GM21723 (cell line): ENCODE measurements at regions not wholly inside any gene's neighbourhood (a gene's known extent, or its start where the extent isn't known, plus 50 kb on each side); places are given as distances from the start of the nearest gene placed in this dataset.
"Not testable (repeated sequence)": the region's sequence is repeated elsewhere in the genome, so short reads cannot be mapped to it uniquely, and the experiment has no call there.

Experiments used
- ATAC-seq: cut with Tn5 transposase; IDR thresholded peaks from one replicate; pipeline ENCODE4 v1.9.1; 2021; ENCODE audit warnings: mild to moderate bottlenecking, moderate library complexity; ENCODE audit not compliant: unreplicated experiment

GRCh38 chr6:91057689-91058088 is 470.8 kb upstream of the MAP3K7 start:
- ATAC-seq = no peak

GRCh38 chr6:91055959-91056358 is 469.1 kb upstream of the MAP3K7 start:
- no peak for ATAC-seq

- not testable (repeated sequence) for ATAC-seq
Observed at GRCh38 chr6:91052473-91053450, 465.9 kb upstream of the MAP3K7 start.

GRCh38 chr6:91045161-91045560 is 458.3 kb upstream of the MAP3K7 start:
- no peak for ATAC-seq

- no peak for ATAC-seq
Observed at GRCh38 chr6:91043751-91044150, 456.9 kb upstream of the MAP3K7 start.

- no peak for ATAC-seq
Observed at GRCh38 chr6:91042656-91043055, 455.8 kb upstream of the MAP3K7 start.

GRCh38 chr6:91033964-91034363 is 447.1 kb upstream of the MAP3K7 start:
- ATAC-seq = no peak

- ATAC-seq = no peak
Observed at GRCh38 chr6:91031581-91031980, 444.7 kb upstream of the MAP3K7 start.

- ATAC-seq = no peak
Observed at GRCh38 chr6:91029211-91029610, 442.3 kb upstream of the MAP3K7 start.

GRCh38 chr6:91023529-91023928 is 436.7 kb upstream of the MAP3K7 start:
- no peak for ATAC-seq

GRCh38 chr6:91020744-91021143 is 433.9 kb upstream of the MAP3K7 start:
- peak; percentile 96 for ATAC-seq

- ATAC-seq = no peak
Observed at GRCh38 chr6:91018586-91018985, 431.7 kb upstream of the MAP3K7 start.

- no peak for ATAC-seq
Observed at GRCh38 chr6:91013511-91013910, 426.6 kb upstream of the MAP3K7 start.

GRCh38 chr6:90997076-90997475 is 410.2 kb upstream of the MAP3K7 start:
- ATAC-seq = no peak

GRCh38 chr6:90993770-90994169 is 406.9 kb upstream of the MAP3K7 start:
- ATAC-seq = no peak

- ATAC-seq = no peak
Observed at GRCh38 chr6:90989763-90990162, 402.9 kb upstream of the MAP3K7 start.

GRCh38 chr6:90984066-90984465 is 397.2 kb upstream of the MAP3K7 start:
- ATAC-seq = no peak

- ATAC-seq = no peak
Observed at GRCh38 chr6:90983462-90983861, 396.6 kb upstream of the MAP3K7 start.

GRCh38 chr6:90982581-90982980 is 395.7 kb upstream of the MAP3K7 start:
- no peak for ATAC-seq

- ATAC-seq = no peak
Observed at GRCh38 chr6:90982051-90982450, 395.2 kb upstream of the MAP3K7 start.

GRCh38 chr6:90978046-90978445 is 391.2 kb upstream of the MAP3K7 start:
- ATAC-seq = no peak

- no peak for ATAC-seq
Observed at GRCh38 chr6:90977513-90977912, 390.6 kb upstream of the MAP3K7 start.

GRCh38 chr6:90976341-90976740 is 389.5 kb upstream of the MAP3K7 start:
- no peak for ATAC-seq
